GM18519 (cell line): ENCODE measurements at regions not wholly inside any gene's neighbourhood (a gene's known extent, or its start where the extent isn't known, plus 50 kb on each side); places are given as distances from the start of the nearest gene placed in this dataset.

Source experiments
- ATAC-seq: cut with Tn5 transposase; IDR thresholded peaks from one replicate; pipeline ENCODE4 v1.9.1; 2021; ENCODE audit warnings: mild to moderate bottlenecking, moderate library complexity; ENCODE audit not compliant: unreplicated experiment, low FRiP score

DNA sequence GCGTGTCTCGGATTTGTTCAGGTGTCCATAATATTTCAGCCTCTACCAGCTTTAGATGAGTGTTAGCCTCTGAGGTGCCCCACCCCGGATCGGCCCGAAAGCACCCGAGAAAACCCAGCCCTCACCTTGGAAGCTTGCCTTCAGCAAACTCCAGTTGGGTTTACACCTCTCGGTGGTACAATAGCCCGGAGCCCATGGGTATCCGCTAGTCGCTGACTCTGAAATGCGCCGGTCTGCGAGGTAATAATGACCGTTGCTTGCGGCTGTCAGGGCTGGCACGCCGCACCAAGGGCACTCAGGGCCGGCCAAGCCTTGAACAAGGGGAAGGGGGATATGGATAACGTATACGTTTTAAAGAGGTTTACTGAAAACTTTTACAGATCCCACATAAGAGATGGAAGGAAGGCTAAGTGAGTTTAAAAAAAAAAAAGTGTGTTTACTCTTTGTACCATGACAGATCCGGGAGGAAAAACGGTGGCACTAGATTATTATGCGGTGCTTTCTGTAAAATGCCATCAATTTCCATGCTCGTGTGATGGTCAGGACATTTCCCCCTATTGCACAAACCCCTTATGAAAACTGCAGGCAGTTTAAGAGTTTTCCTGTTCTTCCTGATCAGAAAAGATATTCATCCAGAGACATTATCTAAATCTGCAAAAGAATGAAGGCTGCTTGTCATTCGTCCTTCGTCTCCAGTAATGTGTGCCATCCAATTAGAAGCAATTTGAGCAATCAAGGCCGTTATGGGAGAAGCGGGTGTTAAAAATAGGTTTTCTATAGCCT lies 124.2 kb downstream of the TMEM161B start:
- no peak for ATAC-seq

- ATAC-seq, result no peak
Observed at GRCh38 chr5:88143693-88144218, 124.9 kb downstream of the TMEM161B start.

DNA sequence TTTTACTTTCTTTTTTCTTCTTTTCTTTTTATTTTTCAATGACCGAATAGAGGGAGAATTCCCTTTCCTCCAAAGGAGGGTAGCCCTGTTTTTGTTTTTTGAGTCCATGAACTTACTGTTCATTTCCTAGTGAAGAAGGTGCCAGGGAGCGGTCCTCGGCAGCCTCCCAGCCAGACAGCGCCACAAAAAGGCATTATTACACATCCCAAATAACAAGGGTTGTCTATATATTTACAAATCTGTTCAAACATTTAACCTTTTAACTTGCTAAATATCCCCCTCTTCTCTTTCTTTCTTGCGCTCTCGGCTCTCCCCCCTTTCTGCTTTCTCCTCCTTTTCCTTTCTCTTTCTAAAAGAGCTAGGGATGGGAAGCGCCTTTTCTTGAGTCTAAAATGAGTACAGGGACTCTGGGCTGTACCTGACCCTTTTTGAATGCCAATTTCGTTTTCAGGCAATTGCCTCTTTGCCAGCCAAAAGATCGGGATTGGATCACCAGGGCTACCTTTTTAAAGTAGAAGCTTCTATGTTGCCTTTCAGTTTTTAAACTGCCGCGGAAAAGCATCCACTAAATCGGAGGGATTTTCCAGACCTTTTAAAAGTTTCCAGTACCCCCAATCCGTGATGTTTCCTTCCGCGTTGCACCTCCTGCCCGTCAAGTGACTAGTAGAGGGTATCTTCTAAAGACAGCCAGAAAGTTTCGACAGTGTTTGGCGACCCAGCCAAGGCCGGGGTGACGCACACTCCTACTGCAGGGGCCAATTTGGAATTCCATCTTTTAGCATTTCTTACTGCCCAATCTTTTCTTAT lies 125.6 kb downstream of the TMEM161B start:
- ATAC-seq, result no peak

DNA sequence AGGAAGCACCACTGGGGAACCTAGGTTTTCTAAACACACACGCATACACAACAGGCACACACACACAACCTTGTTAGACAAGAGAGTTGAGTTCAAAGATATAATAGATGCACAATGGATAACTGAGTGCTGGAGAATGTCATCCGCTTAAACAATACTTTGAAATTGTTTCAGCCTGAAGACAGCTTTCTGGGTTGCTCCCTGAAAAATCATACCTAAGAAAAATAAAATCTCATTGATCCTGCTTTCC lies 126.1 kb downstream of the TMEM161B start:
- no peak for ATAC-seq

DNA sequence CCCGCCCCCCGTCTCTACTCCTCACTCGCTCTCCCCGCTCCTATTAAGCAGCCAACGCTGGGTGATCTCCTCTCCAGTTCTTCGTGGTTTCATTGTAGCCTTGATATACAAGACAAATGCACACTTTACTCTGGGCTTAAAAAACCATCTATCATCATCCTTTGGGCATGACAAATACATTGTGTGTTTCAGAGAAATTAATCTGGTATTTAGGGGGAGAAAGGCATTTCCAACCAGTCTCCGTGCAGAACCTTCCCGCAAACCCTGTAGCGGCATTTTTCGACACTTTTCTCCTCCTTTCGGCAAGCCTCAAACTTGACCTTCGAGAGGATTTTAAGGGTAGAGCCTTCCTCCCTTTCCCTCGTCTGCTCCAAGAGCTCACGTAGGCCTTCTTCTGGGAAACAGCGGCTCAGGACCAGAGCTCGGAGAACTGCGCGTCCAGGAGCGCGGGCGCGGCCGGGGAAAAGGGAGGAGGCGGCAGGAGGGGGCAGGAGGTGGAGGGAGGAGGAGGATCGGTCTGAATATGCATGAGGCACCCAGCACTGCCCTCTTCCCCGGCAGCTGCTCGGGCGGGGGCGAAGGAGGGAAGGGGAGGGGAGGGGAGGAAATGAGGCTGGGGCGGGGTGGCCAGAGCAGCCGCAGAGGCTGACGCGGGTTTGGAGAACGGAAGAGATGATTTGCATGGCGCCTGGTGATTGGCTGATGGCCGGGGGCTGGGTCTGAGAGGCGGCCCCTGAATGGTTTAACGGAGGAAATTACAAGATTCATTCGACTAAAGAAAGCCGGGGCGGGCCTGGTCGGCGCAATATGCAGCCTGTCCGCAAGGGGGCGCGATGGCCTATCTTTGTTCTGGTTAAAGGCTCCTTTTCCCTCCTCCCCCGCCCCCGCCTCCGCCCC lies 127.5 kb downstream of the TMEM161B start:
- peak; percentile 90 for ATAC-seq

- ATAC-seq, result no peak
Observed at GRCh38 chr5:88140396-88140855, 128.2 kb downstream of the TMEM161B start.

GRCh38 chr5:88130211-88130815 lies 138.3 kb downstream of the TMEM161B start:
- ATAC-seq, result no peak

DNA sequence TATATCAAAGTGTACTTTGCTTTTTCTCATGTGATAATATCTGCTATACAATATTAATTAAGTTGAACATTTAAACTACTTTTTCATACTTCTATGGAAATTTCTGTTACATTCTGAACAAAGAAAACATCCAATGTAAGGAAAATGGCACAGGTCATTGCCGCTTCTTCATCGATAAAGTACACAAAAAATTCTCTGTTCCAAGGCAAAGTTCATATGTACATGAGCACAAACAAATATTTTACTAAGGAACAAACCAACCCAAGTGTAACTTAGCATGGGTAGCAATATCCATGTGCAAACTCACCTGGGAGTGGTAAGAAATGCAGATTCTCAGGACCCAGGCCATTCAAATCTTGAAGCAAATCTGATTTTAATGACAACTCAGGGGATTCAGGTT lies 139.8 kb downstream of the TMEM161B start:
- no peak for ATAC-seq

- ATAC-seq, result no peak
Observed at GRCh38 chr5:88119535-88120125, 149.0 kb downstream of the TMEM161B start.

DNA sequence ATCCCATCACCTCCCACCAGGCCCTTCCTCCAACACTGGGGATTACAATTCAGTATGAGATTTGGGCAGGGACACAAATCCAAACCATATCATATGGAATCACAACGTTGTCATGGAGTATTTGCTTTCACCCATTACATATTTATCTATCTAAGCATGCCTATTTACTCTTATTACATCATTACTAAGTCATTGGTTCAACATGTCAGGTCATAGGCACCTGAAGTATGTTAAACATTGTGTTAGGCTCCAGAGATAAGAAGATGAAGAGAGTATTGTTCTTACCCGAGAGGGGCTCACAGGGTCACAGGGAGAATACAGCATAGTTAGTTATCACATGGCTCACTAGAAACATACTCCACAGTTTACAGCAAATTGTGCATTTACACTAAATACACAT lies 150.5 kb downstream of the TMEM161B start:
- no peak for ATAC-seq

DNA sequence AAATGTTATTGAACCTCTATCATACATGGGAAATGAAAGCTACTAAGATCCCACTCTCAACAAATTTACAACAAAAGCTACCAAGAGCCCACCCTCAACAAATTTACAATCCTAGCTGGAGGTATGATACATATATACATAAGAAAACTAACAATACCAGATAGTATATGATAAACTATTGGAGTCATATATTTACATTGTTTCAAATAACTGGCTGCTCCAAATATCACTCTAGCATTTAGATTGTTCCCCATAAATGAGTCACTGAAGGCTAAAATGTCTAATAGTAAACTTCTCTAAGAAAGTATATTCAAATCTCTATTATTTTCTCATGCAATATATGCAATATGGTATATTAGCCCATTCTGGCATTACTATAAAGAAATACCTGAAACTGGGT lies 151.1 kb downstream of the TMEM161B start:
- ATAC-seq, result no peak

GRCh38 chr5:88116396-88116795 lies 152.2 kb downstream of the TMEM161B start:
- no peak for ATAC-seq

- ATAC-seq, result no peak
Observed at GRCh38 chr5:88115211-88115610, 153.4 kb downstream of the TMEM161B start.

GRCh38 chr5:88113429-88113828 lies 155.2 kb downstream of the TMEM161B start:
- ATAC-seq, result no peak

DNA sequence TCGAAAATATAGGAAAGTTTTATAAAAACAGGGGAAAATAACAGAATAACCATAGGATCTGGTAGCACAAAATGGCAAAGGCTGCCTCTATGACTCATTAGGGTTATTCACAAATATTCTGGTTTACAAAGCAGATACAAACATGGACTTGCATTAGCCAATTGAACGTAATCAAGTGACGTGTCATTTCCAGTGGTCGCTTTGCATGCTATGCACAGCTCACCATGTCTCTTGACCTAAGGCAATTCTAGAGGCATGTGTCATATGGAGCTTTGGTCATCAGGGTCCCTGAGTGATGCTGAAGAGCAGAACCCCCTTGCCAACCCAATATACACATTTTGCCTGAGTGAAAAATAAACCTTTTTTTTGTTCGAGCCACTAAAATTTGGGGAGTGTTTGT lies 158.8 kb downstream of the TMEM161B start:
- ATAC-seq, result no peak

GRCh38 chr5:88108490-88109279 lies 160.0 kb downstream of the TMEM161B start:
- no peak for ATAC-seq

GRCh38 chr5:88094906-88095496 lies 173.6 kb downstream of the TMEM161B start:
- no peak for ATAC-seq

DNA sequence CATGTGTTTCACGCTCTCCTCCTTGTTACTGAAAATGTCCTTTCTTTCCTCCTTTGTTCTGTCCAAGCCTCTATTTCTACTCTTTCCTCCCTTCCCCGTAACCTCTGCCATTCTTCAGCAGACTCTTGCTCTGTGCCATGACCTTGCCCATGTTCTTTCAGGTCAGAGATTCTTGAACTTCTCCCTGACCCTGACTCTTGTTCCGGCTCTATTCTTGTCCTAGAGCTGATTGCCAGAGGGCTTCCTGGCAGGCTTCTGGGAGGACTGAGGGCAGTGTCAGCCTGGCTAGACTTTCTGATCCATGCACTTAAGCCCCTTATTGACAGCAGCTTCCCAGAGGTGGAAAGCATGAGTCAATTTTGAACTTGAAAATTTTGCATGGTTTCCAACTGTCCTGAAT lies 174.2 kb downstream of the TMEM161B start:
- ATAC-seq, result no peak

DNA sequence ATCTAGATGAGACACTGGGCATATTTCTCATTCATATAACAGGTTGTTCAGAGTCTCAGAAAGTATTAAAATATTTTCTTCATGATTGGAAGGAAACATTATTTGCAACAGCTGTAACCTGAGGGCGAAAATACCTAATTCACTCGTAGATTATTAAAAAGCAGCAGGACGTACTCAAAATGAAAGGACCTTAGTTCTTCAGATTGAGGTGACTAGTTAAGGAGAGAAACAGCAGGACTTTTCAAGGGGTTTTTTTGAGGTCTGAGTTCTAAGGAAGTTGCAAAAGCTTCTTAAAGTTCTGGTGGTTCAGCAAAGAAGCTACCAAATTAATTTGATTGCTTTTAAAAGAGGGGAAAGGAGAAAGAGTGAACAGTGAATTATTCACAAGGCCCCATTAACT lies 174.9 kb downstream of the TMEM161B start:
- no peak for ATAC-seq
